ENCODE measurements at regions not wholly inside any gene's neighbourhood (a gene's known extent, or its start where the extent isn't known, plus 50 kb on each side); places are given as distances from the start of the nearest gene placed in this dataset.
"Not testable (repeated sequence)": the region's sequence is repeated elsewhere in the genome, so short reads cannot be mapped to it uniquely, and the experiment has no call there.

DNA sequence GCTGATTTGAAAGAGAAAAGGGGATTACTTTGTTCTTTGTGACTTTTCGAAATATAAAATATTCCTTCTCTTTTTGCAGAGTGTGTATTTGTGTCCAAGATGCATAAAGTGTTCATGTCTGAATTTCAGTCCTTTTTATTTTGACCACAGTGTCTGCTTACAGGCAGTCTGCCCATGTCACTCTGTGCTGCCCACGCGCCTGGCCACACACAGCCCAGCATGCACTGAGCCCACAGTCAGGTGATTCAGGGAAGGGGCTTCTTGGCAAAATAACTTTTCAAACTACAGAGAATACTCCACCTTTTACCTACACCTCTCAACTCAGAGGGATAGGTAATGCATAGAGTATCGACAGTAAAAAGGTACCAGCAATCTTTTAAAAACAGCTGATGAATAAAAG is 142.5 kb upstream of the TRPC4 start:
- DNase-seq: no peak
- intact Hi-C loops (cut with DNase I): no loop called here

- peak in 3 of 10 donors; percentile 7 to 31 (median 16) for DNase-seq
- intact Hi-C loops (cut with DNase I): no loop called here
Observed at GRCh38 chr13:38008636-38009035, 139.1 kb upstream of the TRPC4 start.

DNA sequence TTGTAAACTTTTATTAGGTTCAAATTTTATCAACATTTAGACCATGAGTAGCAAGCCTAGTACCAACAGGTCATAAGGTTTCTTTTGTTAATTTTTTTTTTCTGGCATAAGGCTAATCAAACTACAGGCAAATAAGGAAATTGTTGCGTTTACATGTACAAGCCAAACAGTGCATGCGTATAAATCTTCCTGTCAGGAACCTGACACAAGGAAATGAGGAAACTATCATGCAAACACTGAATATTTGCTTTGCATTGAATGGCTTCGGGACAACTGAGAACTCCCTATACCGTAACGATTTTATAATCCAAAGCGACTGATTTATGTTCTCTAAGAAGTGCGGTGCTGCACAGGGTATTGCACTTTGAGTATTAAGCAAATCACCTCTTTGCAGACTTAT is 133.0 kb upstream of the TRPC4 start:
- DNase-seq: no peak

GRCh38 chr13:37997641-37998040 is 128.1 kb upstream of the TRPC4 start:
- DNase-seq: no peak
- intact Hi-C loops (cut with DNase I): no loop called here

More for the DNA sequence above, 133.0 kb upstream of the TRPC4 start:
- intact Hi-C loops (cut with DNase I): no loop called here

GRCh38 chr13:37995092-37995491 is 125.5 kb upstream of the TRPC4 start:
- intact Hi-C loops (cut with DNase I): no loop called here
- DNase-seq: no peak

GRCh38 chr13:37986811-37987210 is 117.2 kb upstream of the TRPC4 start:
- DNase-seq: no peak
- intact Hi-C loops (cut with DNase I): no loop called here

- DNase-seq: no peak
- intact Hi-C loops (cut with DNase I): no loop called here
Observed at GRCh38 chr13:37985281-37985680, 115.7 kb upstream of the TRPC4 start.

DNA sequence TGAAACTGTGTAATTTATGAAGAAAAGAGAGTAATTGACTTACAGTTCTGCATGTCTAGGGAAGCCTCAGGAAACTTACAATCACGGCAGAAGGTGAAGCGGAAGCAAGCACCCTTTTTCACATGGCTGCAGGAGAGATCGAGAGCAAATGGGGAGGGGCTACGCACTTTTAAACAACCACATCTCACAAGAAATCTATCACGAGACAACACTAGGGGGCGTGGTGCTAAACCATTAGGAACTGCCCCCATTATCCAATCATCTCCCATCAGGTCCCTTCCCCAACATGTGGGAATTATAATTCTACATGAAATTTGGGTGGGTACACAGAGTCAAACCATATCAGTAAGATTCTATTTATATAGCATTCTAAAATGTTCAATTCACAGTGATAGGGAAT is 114.8 kb upstream of the TRPC4 start:
- no peak for DNase-seq
- intact Hi-C loops (cut with DNase I): no loop called here

DNA sequence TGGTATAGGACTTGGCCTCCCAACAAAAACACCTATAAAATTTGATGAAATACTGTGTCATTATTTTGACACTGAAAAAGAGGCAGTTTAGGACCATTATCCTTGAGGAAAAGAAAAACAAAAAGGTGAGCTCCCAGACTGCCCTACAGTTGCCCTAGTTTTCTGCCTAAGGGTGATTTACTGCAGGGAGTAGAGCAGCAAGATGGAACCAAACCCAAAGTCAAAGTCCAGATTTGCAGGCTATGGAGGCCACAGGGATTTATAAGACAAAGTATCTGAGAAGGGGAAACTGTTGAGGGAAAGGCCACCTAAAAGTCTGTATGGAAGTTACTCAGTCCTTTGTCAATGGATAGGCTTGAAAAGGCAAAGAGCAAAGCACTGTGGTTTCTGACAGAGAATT is 112.4 kb upstream of the TRPC4 start:
- DNase-seq: no peak
- intact Hi-C loops (cut with DNase I): no loop called here

DNA sequence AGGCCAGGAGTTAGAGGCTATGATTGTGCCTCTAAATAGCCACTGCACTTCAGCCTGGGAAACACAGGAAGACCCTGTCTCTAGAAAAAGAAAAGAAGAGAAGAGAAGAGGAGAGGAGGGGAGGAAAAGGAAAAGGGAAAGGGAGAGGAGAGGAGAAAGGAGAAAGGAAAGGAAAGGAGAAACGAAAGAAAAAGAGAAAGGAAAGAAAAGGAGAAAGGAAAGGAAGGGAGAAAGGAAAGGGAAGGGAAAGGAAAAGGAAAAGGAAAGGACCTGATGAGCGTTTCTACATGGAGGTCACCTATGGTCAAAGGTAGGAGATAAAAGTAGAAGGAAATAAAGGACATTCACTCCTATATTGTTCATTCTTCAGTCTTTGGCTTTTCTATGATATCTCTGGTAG is 109.1 kb upstream of the TRPC4 start:
- intact Hi-C loops (cut with DNase I): no loop called here
- no peak for DNase-seq

DNA sequence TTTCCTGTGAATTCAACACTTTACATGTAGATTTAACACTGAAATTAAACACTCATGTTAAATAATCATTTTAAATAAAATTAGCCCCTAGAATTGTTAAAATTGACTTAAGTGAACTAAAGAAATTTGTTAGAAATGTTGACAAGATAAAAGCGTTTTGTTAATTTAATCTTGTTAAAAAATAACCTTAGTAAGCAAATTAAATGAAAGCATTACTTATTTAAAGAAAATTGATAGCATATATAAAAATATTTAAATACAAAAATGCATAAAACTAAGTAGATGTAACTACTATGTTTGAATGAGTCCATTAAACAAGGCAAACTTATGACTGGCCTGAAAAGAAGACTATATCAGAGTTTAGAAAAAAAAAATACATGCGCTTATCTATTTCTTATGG is 99.0 kb upstream of the TRPC4 start:
- DNase-seq: no peak
- intact Hi-C loops (cut with DNase I): no loop called here

DNA sequence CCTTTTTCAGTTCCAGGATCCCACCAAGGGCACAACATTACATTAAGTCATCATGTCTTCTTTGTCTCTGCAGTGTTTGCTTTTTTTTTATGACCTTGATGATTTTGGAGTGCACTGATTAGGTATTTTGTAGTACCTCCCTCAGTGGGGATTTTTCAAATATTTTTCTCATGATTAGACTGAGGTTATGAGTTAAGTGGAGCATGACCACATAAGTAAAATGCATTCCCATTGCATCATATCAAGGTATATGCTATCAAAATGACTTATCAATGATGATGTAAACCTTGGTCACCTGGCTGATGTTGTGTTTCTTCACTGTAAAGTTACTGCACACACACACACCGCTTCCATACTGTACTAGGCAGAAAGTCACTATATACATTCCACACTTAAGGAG is 96.7 kb upstream of the TRPC4 start:
- DNase-seq: no peak
- intact Hi-C loops (cut with DNase I): no loop called here

DNA sequence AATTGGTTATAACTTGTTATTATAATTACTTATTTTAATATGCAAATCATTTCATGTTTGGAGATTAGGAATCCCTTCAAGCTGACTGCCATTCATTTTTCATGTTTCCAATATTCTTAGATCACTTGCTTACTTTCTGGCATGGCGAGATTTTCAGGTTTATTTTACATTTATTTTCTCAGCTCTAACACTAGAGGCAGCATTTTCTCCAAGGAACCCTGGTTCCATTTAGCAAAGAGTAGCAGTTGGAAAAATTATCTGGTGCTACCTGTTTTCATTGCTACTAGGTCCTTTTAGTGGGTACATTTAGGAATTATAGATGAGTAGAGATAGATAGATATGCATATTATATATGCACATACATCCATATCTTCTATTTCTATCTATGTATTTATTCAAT is 90.9 kb upstream of the TRPC4 start:
- DNase-seq: no peak
- intact Hi-C loops (cut with DNase I): no loop called here

- intact Hi-C loops (cut with DNase I): no loop called here
- DNase-seq: no peak
Observed at GRCh38 chr13:37959284-37959683, 89.7 kb upstream of the TRPC4 start.

DNA sequence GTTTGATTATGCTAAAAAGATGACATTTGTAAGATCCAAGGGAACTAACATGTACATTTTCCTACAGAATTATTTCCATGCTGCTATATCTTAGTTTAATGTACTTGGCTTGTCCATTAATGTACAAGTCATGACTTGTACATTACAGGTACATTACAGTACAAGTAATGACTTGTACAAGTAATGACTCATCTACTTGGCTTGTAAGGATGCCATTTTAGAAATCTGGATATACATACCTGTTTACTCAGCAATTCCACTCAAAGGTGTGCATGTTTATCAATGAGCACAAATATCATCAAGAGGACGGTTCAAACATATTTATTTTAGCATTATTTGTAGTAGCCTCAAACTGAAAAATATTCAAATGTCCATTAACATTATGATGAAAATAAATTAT is 87.0 kb upstream of the TRPC4 start:
- intact Hi-C loops (cut with DNase I): no loop called here
- DNase-seq: no peak

DNA sequence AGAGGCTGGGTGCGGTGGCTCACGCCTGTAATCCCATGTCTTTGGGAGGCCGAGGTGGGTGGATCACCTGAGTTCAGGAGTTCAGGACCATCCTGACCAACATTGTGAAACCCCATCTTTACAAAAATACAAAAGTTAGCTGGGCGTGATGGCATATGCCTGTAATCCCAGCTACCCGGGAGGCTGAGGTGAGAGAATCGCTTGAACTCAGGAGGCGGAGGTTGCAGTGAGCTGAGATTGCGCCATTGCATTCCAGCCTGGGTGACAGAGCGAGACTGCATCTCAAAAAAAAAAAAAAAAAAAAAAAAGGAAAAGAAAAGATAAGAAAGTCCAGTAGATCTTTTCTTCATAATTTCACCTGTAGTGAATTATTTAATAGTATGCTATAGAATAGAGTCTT is 85.0 kb upstream of the TRPC4 start:
- DNase-seq; intact Hi-C loops (cut with DNase I): not testable (repeated sequence)

DNA sequence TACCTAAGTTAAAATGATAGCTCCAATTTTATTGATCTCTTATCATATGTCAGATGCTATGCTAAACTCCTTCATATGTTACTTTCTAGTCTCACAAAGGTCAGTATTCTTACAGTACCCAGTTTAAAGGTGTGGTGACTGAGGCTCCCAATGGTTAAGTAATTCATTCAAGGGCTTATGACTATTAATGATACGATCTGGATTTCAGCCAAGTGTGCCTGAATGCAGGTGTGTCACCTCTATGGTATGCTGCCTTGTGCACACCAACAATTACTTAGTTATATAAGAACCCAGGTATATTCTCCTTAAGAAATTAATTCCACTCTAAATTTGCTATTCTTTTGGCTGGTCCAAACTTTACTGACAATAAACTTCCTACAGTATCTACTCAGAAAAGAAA is 84.6 kb upstream of the TRPC4 start:
- no peak for DNase-seq
- intact Hi-C loops (cut with DNase I): no loop called here

GRCh38 chr13:37953696-37954095 is 84.1 kb upstream of the TRPC4 start:
- DNase-seq: no peak
- intact Hi-C loops (cut with DNase I): no loop called here

DNA sequence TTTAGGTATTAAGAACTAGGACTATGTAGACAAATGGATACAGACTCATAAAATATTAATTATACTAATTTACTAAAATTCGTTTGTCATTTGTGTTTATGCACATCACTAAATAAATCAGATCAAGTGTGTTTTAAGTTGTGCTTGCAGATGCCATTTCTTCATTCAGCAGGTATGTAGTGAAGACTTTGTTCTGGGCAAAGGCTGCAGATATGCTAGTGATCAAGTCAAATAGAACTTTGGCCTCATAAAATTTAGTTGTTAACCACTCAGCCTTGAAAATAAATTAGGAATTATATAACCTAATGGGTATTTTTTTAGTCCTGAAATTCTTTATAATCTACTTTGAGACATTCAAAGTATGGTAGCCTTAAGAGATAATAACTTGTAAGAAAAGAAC is 80.4 kb upstream of the TRPC4 start:
- DNase-seq: no peak
- intact Hi-C loops (cut with DNase I): no loop called here

DNA sequence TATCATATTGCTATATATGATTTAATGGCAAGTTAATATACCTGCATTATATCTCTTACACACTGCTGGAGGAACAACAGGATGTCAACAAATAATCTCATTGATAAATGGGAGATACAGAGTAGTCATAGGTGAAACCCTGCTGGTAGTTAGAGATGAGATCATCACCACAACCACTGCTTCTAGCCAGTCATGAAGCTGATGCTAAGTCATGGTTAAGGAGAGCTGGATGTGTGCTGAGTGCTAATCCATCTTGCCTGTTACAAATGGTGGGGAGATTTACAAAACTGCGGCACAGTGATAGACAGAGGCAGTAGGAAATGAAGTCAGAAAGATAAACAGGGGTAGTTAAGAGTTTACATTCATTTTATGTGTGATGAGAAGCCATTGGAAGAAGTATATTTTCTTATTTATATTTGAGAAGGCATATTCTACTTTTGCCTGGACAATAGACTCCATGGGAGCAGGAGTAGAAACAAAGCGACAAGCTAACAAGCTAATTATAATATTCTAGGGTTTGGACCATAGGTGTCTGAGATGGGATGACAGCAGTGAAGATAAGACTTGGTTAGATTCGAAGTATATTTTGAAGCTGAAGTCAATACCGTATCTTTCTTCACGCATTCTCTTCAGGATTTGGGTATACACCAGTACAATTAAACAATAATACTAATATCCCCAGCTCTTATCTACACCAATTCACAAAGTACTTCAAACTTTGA is 78.0 kb upstream of the TRPC4 start:
- intact Hi-C loops (cut with DNase I): no loop called here
- DNase-seq: no peak

DNA sequence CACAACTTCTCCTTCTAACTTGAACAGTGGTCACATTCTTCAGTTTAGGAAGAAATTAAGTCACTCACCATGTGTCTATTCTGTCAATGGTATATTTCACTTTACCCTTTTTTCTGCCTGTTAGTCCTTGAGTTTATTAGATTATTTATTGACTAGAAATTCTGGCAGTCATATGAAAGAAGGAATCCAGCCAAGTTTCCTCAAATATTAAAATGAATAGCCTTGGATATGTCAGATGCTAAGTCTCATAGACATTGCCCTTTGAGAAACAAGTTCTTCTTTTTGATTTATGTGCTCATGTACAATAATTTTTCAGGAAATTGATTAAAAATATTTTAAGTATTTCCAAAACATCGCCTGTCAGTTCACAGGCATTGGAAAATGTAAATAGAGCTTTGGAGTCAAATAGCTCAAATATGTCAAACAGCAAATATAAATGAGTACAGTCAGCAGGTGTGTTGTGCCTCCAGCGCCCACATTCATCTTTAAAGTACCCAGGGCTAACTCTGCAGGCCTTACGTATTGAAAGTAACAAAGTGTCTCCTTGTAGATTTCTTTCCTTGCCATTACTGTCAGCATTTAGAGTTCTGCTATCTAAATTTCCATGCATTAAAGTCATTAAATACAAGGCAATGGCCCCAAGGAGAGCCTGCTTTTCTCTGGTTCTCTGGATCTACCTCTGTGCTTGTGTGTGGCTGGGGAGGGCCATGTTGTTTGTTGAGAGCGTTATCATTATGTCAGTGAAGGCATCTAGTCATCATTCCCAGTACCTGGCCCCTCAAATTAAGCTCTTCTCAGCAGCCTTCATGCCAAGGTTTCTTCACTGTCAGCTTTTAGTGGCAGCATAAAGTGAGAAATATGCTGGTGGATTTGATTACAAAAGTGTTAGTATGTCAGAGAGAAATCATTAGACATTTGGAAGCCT is 76.3 kb upstream of the TRPC4 start:
- DNase-seq: no peak
- intact Hi-C loops (cut with DNase I): no loop called here

GRCh38 chr13:37944869-37945442 is 75.4 kb upstream of the TRPC4 start:
- intact Hi-C loops (cut with DNase I): no loop called here
- peak in 1 of 10 donors; percentile 37 for DNase-seq
